Activated CD4-positive, alpha-beta memory T cell treated with anti-CD3 and anti-CD28 coated beads for 36 hours (primary cell): ENCODE measurements at regions not wholly inside any gene's neighbourhood (a gene's known extent, or its start where the extent isn't known, plus 50 kb on each side); places are given as distances from the start of the nearest gene placed in this dataset.

Experiments
- CTCF ChIA-PET: fragments of 350-600 bp; sonication (Branson Sonifier 250); formaldehyde crosslinking; loops from one replicate; lab custom pipeline; 2021; ENCODE audit warnings: antibody characterized with exemption, inconsistent platforms; lab: Charles Lee
- POLR2A ChIA-PET: fragments of 350-600 bp; sonication (Branson Sonifier 250); formaldehyde crosslinking; loops from one replicate; lab custom pipeline; 2021; ENCODE audit warnings: antibody characterized with exemption; lab: Charles Lee
- DNase-seq: peaks from one replicate; pipeline ENCODE4 v3.0.0-alpha.2; 2020
- H3K27ac Mint-ChIP-seq: one replicate; pipeline ENCODE4 v1.8.0; 2021; ENCODE audit warnings: mixed read lengths
- H3K27me3 Mint-ChIP-seq: one replicate; pipeline ENCODE4 v1.8.0; 2021; ENCODE audit warnings: mixed read lengths
- H3K36me3 Mint-ChIP-seq: one replicate; pipeline ENCODE4 v1.8.0; 2021; ENCODE audit warnings: mixed read lengths
- H3K4me1 Mint-ChIP-seq: one replicate; pipeline ENCODE4 v1.8.0; 2021; ENCODE audit warnings: low read depth, mixed read lengths
- H3K4me3 Mint-ChIP-seq: one replicate; pipeline ENCODE4 v1.8.0; 2021; ENCODE audit warnings: mild to moderate bottlenecking, mixed read lengths
- H3K9me3 Mint-ChIP-seq: one replicate; pipeline ENCODE4 v1.8.0; 2021; ENCODE audit warnings: mixed read lengths
- intact Hi-C: fragments of 100-400 bp; cut with micrococcal nuclease; formaldehyde crosslinking; loops from one replicate; pipeline ENCODE4 v1.15.1; 2023

- no peaks in the 10 kb centered on the region for H3K36me3 Mint-ChIP-seq
- H3K4me3 Mint-ChIP-seq, result no peak overlapping the region
- peaks cover 1% of the 10 kb centered on the region for H3K27me3 Mint-ChIP-seq
- DNase-seq, result no peak
- H3K4me1 Mint-ChIP-seq, result no peaks in the 10 kb centered on the region
- ChIA-PET CTCF (no interaction called here), POLR2A (no interaction called here)
- H3K27ac Mint-ChIP-seq, result no peak overlapping the region
- intact Hi-C loops, result no loop called here
- H3K9me3 Mint-ChIP-seq, result no peaks in the 10 kb centered on the region
Observed at GRCh38 chr6:95660544-95660943, 83.2 kb downstream of the MANEA start.

- no peaks in the 10 kb centered on the region for H3K4me1 Mint-ChIP-seq
- ChIA-PET CTCF (no interaction called here), POLR2A (no interaction called here)
- no peaks in the 10 kb centered on the region for H3K9me3 Mint-ChIP-seq
- peaks cover 1% of the 10 kb centered on the region for H3K27me3 Mint-ChIP-seq
- no peak for DNase-seq
- intact Hi-C loops, result no loop called here
- no peaks in the 10 kb centered on the region for H3K36me3 Mint-ChIP-seq
- no peak overlapping the region for H3K4me3 Mint-ChIP-seq
- no peak overlapping the region for H3K27ac Mint-ChIP-seq
Observed at GRCh38 chr6:95670011-95670463, 92.7 kb downstream of the MANEA start.

GRCh38 chr6:95676011-95676628 is 98.8 kb downstream of the MANEA start:
- DNase-seq, result no peak
- Mint-ChIP-seq H3K27me3 (peaks cover 1% of the 10 kb centered on the region), H3K4me3 (no peak overlapping the region), H3K27ac (no peak overlapping the region), H3K36me3 (no peaks in the 10 kb centered on the region), H3K9me3 (no peaks in the 10 kb centered on the region), H3K4me1 (no peaks in the 10 kb centered on the region)
- ChIA-PET POLR2A (no interaction called here), CTCF (no interaction called here)
- intact Hi-C loops, result no loop called here

GRCh38 chr6:95679981-95680380 is 102.6 kb downstream of the MANEA start:
- POLR2A ChIA-PET, result no interaction called here
- Mint-ChIP-seq H3K4me1 (no peaks in the 10 kb centered on the region), H3K4me3 (no peak overlapping the region)

GRCh38 chr6:95681736-95682135 is 104.4 kb downstream of the MANEA start:
- POLR2A ChIA-PET, result no interaction called here

More at GRCh38 chr6:95679981-95680380, 102.6 kb downstream of the MANEA start:
- CTCF ChIA-PET, result no interaction called here
- Mint-ChIP-seq H3K9me3 (no peaks in the 10 kb centered on the region), H3K27ac (no peak overlapping the region), H3K27me3 (peaks cover 1% of the 10 kb centered on the region), H3K36me3 (no peaks in the 10 kb centered on the region)
- no peak for DNase-seq
- intact Hi-C loops, result no loop called here

GRCh38 chr6:95682476-95682875 is 105.1 kb downstream of the MANEA start:
- H3K9me3 Mint-ChIP-seq, result no peaks in the 10 kb centered on the region
- no peaks in the 10 kb centered on the region for H3K4me1 Mint-ChIP-seq
- POLR2A ChIA-PET, result no interaction called here
- H3K4me3 Mint-ChIP-seq, result no peak overlapping the region
- no peak for DNase-seq
- H3K36me3 Mint-ChIP-seq, result no peaks in the 10 kb centered on the region
- H3K27me3 Mint-ChIP-seq, result no peaks in the 10 kb centered on the region
- no peak overlapping the region for H3K27ac Mint-ChIP-seq
- CTCF ChIA-PET, result no interaction called here
- intact Hi-C loops, result no loop called here

More at GRCh38 chr6:95681736-95682135, 104.4 kb downstream of the MANEA start:
- CTCF ChIA-PET, result no interaction called here
- no peaks in the 10 kb centered on the region for H3K4me1 Mint-ChIP-seq
- H3K27ac Mint-ChIP-seq, result no peak overlapping the region
- no peaks in the 10 kb centered on the region for H3K36me3 Mint-ChIP-seq
- no peaks in the 10 kb centered on the region for H3K9me3 Mint-ChIP-seq
- no peaks in the 10 kb centered on the region for H3K27me3 Mint-ChIP-seq
- H3K4me3 Mint-ChIP-seq, result no peak overlapping the region
- intact Hi-C loops, result no loop called here
- DNase-seq, result no peak

GRCh38 chr6:95685822-95686221 is 108.5 kb downstream of the MANEA start:
- H3K36me3 Mint-ChIP-seq, result no peaks in the 10 kb centered on the region
- H3K27me3 Mint-ChIP-seq, result no peaks in the 10 kb centered on the region
- ChIA-PET POLR2A (no interaction called here), CTCF (no interaction called here)
- no peak for DNase-seq
- no peaks in the 10 kb centered on the region for H3K4me1 Mint-ChIP-seq
- H3K4me3 Mint-ChIP-seq, result no peak overlapping the region
- intact Hi-C loops, result no loop called here
- no peaks in the 10 kb centered on the region for H3K9me3 Mint-ChIP-seq
- H3K27ac Mint-ChIP-seq, result no peak overlapping the region

- DNase-seq, result no peak
- ChIA-PET POLR2A (no interaction called here), CTCF (no interaction called here)
- Mint-ChIP-seq H3K9me3 (no peaks in the 10 kb centered on the region), H3K36me3 (no peaks in the 10 kb centered on the region), H3K4me1 (peaks cover 2% of the 10 kb centered on the region), H3K27me3 (no peaks in the 10 kb centered on the region), H3K4me3 (no peak overlapping the region), H3K27ac (no peak overlapping the region)
- intact Hi-C loops, result no loop called here
Observed at GRCh38 chr6:95686272-95686671, 108.9 kb downstream of the MANEA start.

GRCh38 chr6:95686895-95687294 is 109.6 kb downstream of the MANEA start:
- no peaks in the 10 kb centered on the region for H3K27me3 Mint-ChIP-seq
- H3K4me3 Mint-ChIP-seq, result no peak overlapping the region
- ChIA-PET POLR2A (no interaction called here), CTCF (no interaction called here)
- no peaks in the 10 kb centered on the region for H3K9me3 Mint-ChIP-seq
- peaks cover 2% of the 10 kb centered on the region for H3K4me1 Mint-ChIP-seq
- no peaks in the 10 kb centered on the region for H3K36me3 Mint-ChIP-seq
- DNase-seq, result no peak
- H3K27ac Mint-ChIP-seq, result no peak overlapping the region
- intact Hi-C loops, result no loop called here

GRCh38 chr6:95687839-95688238 is 110.5 kb downstream of the MANEA start:
- Mint-ChIP-seq H3K27ac (no peak overlapping the region), H3K4me1 (peaks cover 2% of the 10 kb centered on the region), H3K36me3 (no peaks in the 10 kb centered on the region), H3K4me3 (no peak overlapping the region), H3K9me3 (no peaks in the 10 kb centered on the region), H3K27me3 (no peaks in the 10 kb centered on the region)
- no peak for DNase-seq
- intact Hi-C loops, result no loop called here
- CTCF ChIA-PET, result interaction anchor here (0.5 kb wide), 1 partner anchor 164 kb away, joined by 3 read pairs; no protein-coding TSS in a partner anchor
- POLR2A ChIA-PET, result no interaction called here

- Mint-ChIP-seq H3K27me3 (no peaks in the 10 kb centered on the region), H3K4me1 (peaks cover 2% of the 10 kb centered on the region), H3K4me3 (no peak overlapping the region), H3K9me3 (no peaks in the 10 kb centered on the region), H3K36me3 (no peaks in the 10 kb centered on the region), H3K27ac (no peak overlapping the region)
- ChIA-PET POLR2A (no interaction called here), CTCF (no interaction called here)
- intact Hi-C loops, result no loop called here
- no peak for DNase-seq
Observed at GRCh38 chr6:95690328-95690727, 113.0 kb downstream of the MANEA start.

GRCh38 chr6:95693108-95693507 is 115.8 kb downstream of the MANEA start:
- intact Hi-C loops, result no loop called here
- H3K27ac Mint-ChIP-seq, result no peak overlapping the region
- DNase-seq, result no peak
- peaks cover 2% of the 10 kb centered on the region for H3K4me1 Mint-ChIP-seq
- H3K9me3 Mint-ChIP-seq, result no peaks in the 10 kb centered on the region
- no peaks in the 10 kb centered on the region for H3K36me3 Mint-ChIP-seq
- ChIA-PET CTCF (no interaction called here), POLR2A (no interaction called here)
- no peaks in the 10 kb centered on the region for H3K27me3 Mint-ChIP-seq
- no peak overlapping the region for H3K4me3 Mint-ChIP-seq

GRCh38 chr6:95698271-95698670 is 120.9 kb downstream of the MANEA start:
- no peak for DNase-seq
- ChIA-PET POLR2A (no interaction called here), CTCF (no interaction called here)
- intact Hi-C loops, result no loop called here
- Mint-ChIP-seq H3K36me3 (no peaks in the 10 kb centered on the region), H3K4me1 (no peaks in the 10 kb centered on the region), H3K9me3 (no peaks in the 10 kb centered on the region), H3K27ac (no peak overlapping the region), H3K27me3 (no peaks in the 10 kb centered on the region), H3K4me3 (no peak overlapping the region)
